ENCODE measurements at regions not wholly inside any gene's neighbourhood (a gene's known extent, or its start where the extent isn't known, plus 50 kb on each side); places are given as distances from the start of the nearest gene placed in this dataset.

GRCh38 chr6:44000164-44000842 lies 126.9 kb downstream of the MRPL14 start (continued):
- TF ChIP-seq ZNF574 (CRISPR knock-in tag; IDR thresholded peaks at IDR 0.05) (no peak), ZBTB20 (CRISPR knock-in tag; IDR thresholded peaks at IDR 0.05; ENCODE audit: borderline replicate concordance, low read depth) (no peak), MED8 (CRISPR knock-in tag; IDR thresholded peaks at IDR 0.05; ENCODE audit: insufficient replicate concordance) (no peak), NFE2 (CRISPR knock-in tag; IDR thresholded peaks at IDR 0.05) (no peak), SOX5 (CRISPR knock-in tag; IDR thresholded peaks at IDR 0.05; ENCODE audit: borderline replicate concordance) (no peak), MAFG (CRISPR knock-in tag; IDR thresholded peaks at IDR 0.05) (no peak), CAMTA2 (CRISPR knock-in tag; IDR thresholded peaks at IDR 0.05; ENCODE audit: borderline replicate concordance) (no peak), MAFK (conservative IDR thresholded peaks at IDR 0.05 in 1 of 2, IDR thresholded peaks at IDR 0.05 in 1 of 2; ENCODE audit: low read length in 2 of 2) (no peak), ETV5 (CRISPR knock-in tag; IDR thresholded peaks at IDR 0.05; ENCODE audit: borderline replicate concordance) (0 out of 2 replicates have a peak, but pooled peaks have one; percentile 21), CSRNP1 (CRISPR knock-in tag; IDR thresholded peaks at IDR 0.05) (peak; percentile 54; the same call in 1 of the 2 replicates), SRY (CRISPR knock-in tag; IDR thresholded peaks at IDR 0.05) (no peak), AHR (CRISPR knock-in tag; IDR thresholded peaks at IDR 0.05) (no peak), ZNF687 (CRISPR knock-in tag; IDR thresholded peaks at IDR 0.05) (peak; percentile 68; the same call in 1 of the 2 replicates), FOXK2 (IDR thresholded peaks at IDR 0.05) (no peak), MEF2D (CRISPR knock-in tag; IDR thresholded peaks at IDR 0.05) (no peak), RFXANK (CRISPR knock-in tag; IDR thresholded peaks at IDR 0.05) (no peak), SMARCE1 (IDR thresholded peaks at IDR 0.05; ENCODE audit: borderline replicate concordance) (no peak), ZNF24 (IDR thresholded peaks at IDR 0.05) (no peak), ZNF619 (CRISPR knock-in tag; IDR thresholded peaks at IDR 0.05) (0 out of 2 replicates have a peak, but pooled peaks have one; percentile 73), ATF2 (CRISPR knock-in tag; IDR thresholded peaks at IDR 0.05) (no peak)
